ENCODE measurements at regions not wholly inside any gene's neighbourhood (a gene's known extent, or its start where the extent isn't known, plus 50 kb on each side); places are given as distances from the start of the nearest gene placed in this dataset.

GRCh38 chr3:34296796-34297195 is 498.4 kb downstream of the PDCD6IP start:
- no peak for DNase-seq (ENCODE audit: low read depth)

- DNase-seq (ENCODE audit: low read depth): no peak
Observed at GRCh38 chr3:34298653-34299052, 500.2 kb downstream of the PDCD6IP start.

- no peak for DNase-seq (ENCODE audit: low read depth)
Observed at GRCh38 chr3:34300621-34301020, 502.2 kb downstream of the PDCD6IP start.

- no peak for DNase-seq (ENCODE audit: low read depth)
Observed at GRCh38 chr3:34301313-34301712, 502.9 kb downstream of the PDCD6IP start.

- no peak for DNase-seq (ENCODE audit: low read depth)
Observed at GRCh38 chr3:34305266-34305665, 506.8 kb downstream of the PDCD6IP start.

GRCh38 chr3:34312684-34313083 is 514.3 kb downstream of the PDCD6IP start:
- no peak for DNase-seq (ENCODE audit: low read depth)

- no peak for DNase-seq (ENCODE audit: low read depth)
Observed at GRCh38 chr3:34319881-34320280, 521.5 kb downstream of the PDCD6IP start.

- no peak for DNase-seq (ENCODE audit: low read depth)
Observed at GRCh38 chr3:34323517-34323916, 525.1 kb downstream of the PDCD6IP start.

GRCh38 chr3:34346656-34347055 is 548.2 kb downstream of the PDCD6IP start:
- DNase-seq (ENCODE audit: low read depth): no peak

- DNase-seq (ENCODE audit: low read depth): no peak
Observed at GRCh38 chr3:34351882-34352777, 553.7 kb downstream of the PDCD6IP start.

GRCh38 chr3:34352778-34353331 is 554.4 kb downstream of the PDCD6IP start:
- DNase-seq (ENCODE audit: low read depth): no peak

GRCh38 chr3:34357461-34357860 is 559.0 kb downstream of the PDCD6IP start:
- DNase-seq (ENCODE audit: low read depth): no peak

GRCh38 chr3:34359064-34359463 is 560.6 kb downstream of the PDCD6IP start:
- DNase-seq (ENCODE audit: low read depth): no peak

- DNase-seq (ENCODE audit: low read depth): no peak
Observed at GRCh38 chr3:34360713-34361112, 562.3 kb downstream of the PDCD6IP start.

GRCh38 chr3:34361921-34362320 is 563.5 kb downstream of the PDCD6IP start:
- no peak for DNase-seq (ENCODE audit: low read depth)

- no peak for DNase-seq (ENCODE audit: low read depth)
Observed at GRCh38 chr3:34362910-34363309, 564.5 kb downstream of the PDCD6IP start.

- DNase-seq (ENCODE audit: low read depth): no peak
Observed at GRCh38 chr3:34363881-34364280, 565.5 kb downstream of the PDCD6IP start.

- DNase-seq (ENCODE audit: low read depth): peak; percentile 14
Observed at GRCh38 chr3:34364335-34364734, 565.9 kb downstream of the PDCD6IP start.

- no peak for DNase-seq (ENCODE audit: low read depth)
Observed at GRCh38 chr3:34365231-34365630, 566.8 kb downstream of the PDCD6IP start.

- no peak for DNase-seq (ENCODE audit: low read depth)
Observed at GRCh38 chr3:34365771-34366170, 567.3 kb downstream of the PDCD6IP start.

- no peak for DNase-seq (ENCODE audit: low read depth)
Observed at GRCh38 chr3:34367521-34367920, 569.1 kb downstream of the PDCD6IP start.

- no peak for DNase-seq (ENCODE audit: low read depth)
Observed at GRCh38 chr3:34374521-34374920, 576.1 kb downstream of the PDCD6IP start.

- DNase-seq (ENCODE audit: low read depth): no peak
Observed at GRCh38 chr3:34376691-34377090, 578.3 kb downstream of the PDCD6IP start.

- no peak for DNase-seq (ENCODE audit: low read depth)
Observed at GRCh38 chr3:34377961-34378360, 579.5 kb downstream of the PDCD6IP start.
